Ishikawa (cell line): ENCODE measurements at regions not wholly inside any gene's neighbourhood (a gene's known extent, or its start where the extent isn't known, plus 50 kb on each side); places are given as distances from the start of the nearest gene placed in this dataset.

Source experiments
- CEBPB ChIP-seq: IDR thresholded peaks from 2 replicates; pipeline ENCODE4 v1.6.1; 2012
- CREB1 ChIP-seq: IDR thresholded peaks from 2 replicates; pipeline ENCODE4 v1.6.1; 2012; ENCODE audit warnings: low read depth
- EGR1 ChIP-seq: IDR thresholded peaks from 2 replicates; pipeline ENCODE4 v1.6.1; 2012
- EP300 ChIP-seq: IDR thresholded peaks from 2 replicates; pipeline ENCODE4 v1.6.1; 2012; ENCODE audit warnings: borderline replicate concordance
- FOXM1 ChIP-seq: IDR thresholded peaks from 2 replicates; pipeline ENCODE4 v1.6.1; 2012; ENCODE audit warnings: low read depth, borderline replicate concordance
- MAX ChIP-seq: IDR thresholded peaks from 2 replicates; pipeline ENCODE4 v1.6.1; 2012
- NFIC ChIP-seq: IDR thresholded peaks from 2 replicates; pipeline ENCODE4 v1.6.1; 2012
- RAD21 ChIP-seq: IDR thresholded peaks from 2 replicates; pipeline ENCODE4 v1.6.1; 2012; ENCODE audit warnings: low read depth
- REST ChIP-seq: IDR thresholded peaks from 2 replicates; pipeline ENCODE4 v1.6.1; 2012; ENCODE audit warnings: low read depth, mild to moderate bottlenecking
- TAF1 ChIP-seq: IDR thresholded peaks from 2 replicates; pipeline ENCODE4 v1.6.1; 2012; ENCODE audit warnings: low read depth, mild to moderate bottlenecking
- TCF12 ChIP-seq: IDR thresholded peaks from 2 replicates; pipeline ENCODE4 v1.6.1; 2012; ENCODE audit warnings: low read depth
- TEAD4 ChIP-seq: IDR thresholded peaks from 2 replicates; pipeline ENCODE4 v1.6.1; 2012
- YY1 ChIP-seq: IDR thresholded peaks from 2 replicates; pipeline ENCODE4 v1.6.1; 2012; ENCODE audit warnings: low read depth
- ZBTB7A ChIP-seq: IDR thresholded peaks from 2 replicates; pipeline ENCODE4 v1.6.1; 2012; ENCODE audit warnings: low read depth
- TF ChIP-seq, protein P1 (sequence below): IDR thresholded peaks from 2 replicates; pipeline ENCODE4 v1.6.1; 2012

- no peak for TF ChIP-seq CEBPB
Observed at GRCh38 chr1:222299524-222299923, 248.4 kb downstream of the HHIPL2 start.

- no peak for TF ChIP-seq TAF1
- TF ChIP-seq, protein P1, sequence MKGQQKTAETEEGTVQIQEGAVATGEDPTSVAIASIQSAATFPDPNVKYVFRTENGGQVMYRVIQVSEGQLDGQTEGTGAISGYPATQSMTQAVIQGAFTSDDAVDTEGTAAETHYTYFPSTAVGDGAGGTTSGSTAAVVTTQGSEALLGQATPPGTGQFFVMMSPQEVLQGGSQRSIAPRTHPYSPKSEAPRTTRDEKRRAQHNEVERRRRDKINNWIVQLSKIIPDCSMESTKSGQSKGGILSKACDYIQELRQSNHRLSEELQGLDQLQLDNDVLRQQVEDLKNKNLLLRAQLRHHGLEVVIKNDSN, result no peak
Observed at GRCh38 chr1:222290866-222291265, 257.0 kb downstream of the HHIPL2 start.

DNA sequence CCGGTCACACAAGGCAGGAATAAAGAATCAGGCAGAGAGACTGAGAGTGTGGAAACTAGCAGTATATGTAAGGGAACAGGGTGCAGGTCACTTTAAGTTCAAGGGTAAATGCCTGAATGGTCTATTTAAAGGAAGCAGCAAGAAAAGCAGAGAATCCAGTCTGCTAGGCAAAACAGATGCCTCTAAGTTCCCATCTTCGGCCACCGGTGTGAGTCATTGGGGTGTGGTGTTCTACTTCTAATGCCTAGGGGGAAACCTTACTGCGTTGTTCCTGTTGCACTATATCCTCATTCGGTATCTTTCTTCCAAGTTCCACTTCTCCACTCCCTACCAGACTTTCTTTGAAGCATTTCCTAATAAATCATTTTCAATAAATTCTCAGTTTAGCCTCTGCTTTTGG is 259.9 kb downstream of the HHIPL2 start:
- TF ChIP-seq, protein P1, result no peak
- TF ChIP-seq NFIC (no peak), TAF1 (no peak), CREB1 (no peak), EGR1 (no peak), TEAD4 (no peak), REST (no peak), TCF12 (no peak), EP300 (no peak), RAD21 (no peak), CEBPB (no peak)

DNA sequence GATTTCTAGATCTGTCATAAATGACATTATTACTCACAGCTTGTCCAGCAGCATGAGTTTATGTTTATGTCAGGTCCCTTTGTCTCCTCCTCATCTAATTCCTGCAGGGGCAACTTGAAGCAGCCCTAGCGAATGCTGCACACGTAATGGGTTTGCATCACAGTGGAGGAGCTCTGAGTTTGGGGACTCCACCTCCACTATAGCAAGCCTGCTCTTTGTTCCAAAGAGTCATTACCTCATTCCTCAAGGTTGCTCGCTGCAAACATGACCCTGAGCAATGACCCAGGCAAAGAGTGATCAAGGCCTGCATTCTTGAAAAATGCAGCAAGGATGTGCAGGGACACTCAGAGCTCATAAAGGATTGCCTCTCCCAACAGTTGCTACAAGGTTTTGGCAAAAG is 261.9 kb downstream of the HHIPL2 start:
- no peak for TF ChIP-seq MAX
- TF ChIP-seq NFIC, result no peak
- TF ChIP-seq FOXM1, result no peak

GRCh38 chr1:222285526-222285925 is 262.4 kb downstream of the HHIPL2 start:
- TF ChIP-seq FOXM1 (no peak), TEAD4 (no peak), TCF12 (no peak), CEBPB (no peak)

DNA sequence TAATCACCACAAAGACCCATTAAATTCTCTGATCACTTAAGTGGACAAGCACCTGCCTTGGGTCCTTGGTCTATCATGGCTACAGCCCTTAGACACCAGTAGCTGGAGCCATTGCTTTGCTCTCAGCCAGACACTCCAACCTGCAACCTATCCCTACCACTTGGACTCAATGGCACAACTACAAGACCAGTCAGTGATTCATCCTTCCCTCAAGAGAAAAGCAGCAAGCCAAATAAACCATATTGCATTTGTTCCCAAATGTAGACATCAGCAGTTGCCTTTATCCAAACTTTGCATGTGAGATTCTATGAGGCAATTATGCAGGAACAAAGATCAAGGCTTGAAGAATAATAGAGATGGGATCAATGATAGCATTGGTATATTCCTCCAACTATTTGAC is 263.4 kb downstream of the HHIPL2 start:
- no peak for TF ChIP-seq RAD21

DNA sequence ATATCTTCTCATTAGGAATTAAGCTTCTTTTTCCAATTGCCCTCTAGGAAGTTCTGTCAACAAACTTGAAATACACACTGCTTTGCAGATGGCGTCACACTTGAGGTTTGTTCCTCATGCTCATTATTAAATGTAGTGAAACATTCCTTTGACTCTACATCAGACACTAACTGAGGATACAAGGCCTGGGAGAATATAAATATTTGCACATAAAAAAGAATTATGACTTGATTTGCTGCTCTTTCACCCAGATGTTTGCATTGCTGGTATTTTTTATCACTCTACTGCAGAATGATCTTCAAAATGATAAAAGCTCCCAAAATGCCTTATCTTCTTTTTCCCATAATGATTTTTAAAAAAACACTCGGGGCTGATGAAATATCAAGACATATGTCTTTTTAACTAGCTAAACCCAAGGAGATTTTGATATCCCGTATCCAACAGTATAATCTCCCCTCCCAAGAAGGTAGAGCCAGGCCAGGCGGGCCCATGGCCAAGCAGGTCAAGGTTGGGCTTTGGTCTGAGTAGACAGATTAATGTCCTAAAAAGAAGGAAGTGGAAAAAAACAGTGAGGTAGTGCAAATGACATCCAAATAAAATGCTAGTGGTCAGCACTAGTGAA is 264.6 kb downstream of the HHIPL2 start:
- TF ChIP-seq TEAD4 (no peak), ZBTB7A (no peak), TCF12 (no peak), CREB1 (no peak), NFIC (no peak), CEBPB (no peak), YY1 (no peak), RAD21 (no peak)
- TF ChIP-seq, protein P1, result no peak

- TF ChIP-seq TEAD4, result no peak
- no peak for TF ChIP-seq NFIC
- no peak for TF ChIP-seq TAF1
- TF ChIP-seq EGR1, result no peak
- TF ChIP-seq REST, result no peak
- TF ChIP-seq CEBPB, result no peak
Observed at GRCh38 chr1:222279591-222279990, 268.3 kb downstream of the HHIPL2 start.
